HG03354 (cell line): ENCODE measurements at regions not wholly inside any gene's neighbourhood (a gene's known extent, or its start where the extent isn't known, plus 50 kb on each side); places are given as distances from the start of the nearest gene placed in this dataset.

Experiments used
- ATAC-seq: cut with Tn5 transposase; IDR thresholded peaks from one replicate; pipeline ENCODE4 v1.9.1; 2021; ENCODE audit warnings: mild to moderate bottlenecking; ENCODE audit not compliant: unreplicated experiment, poor library complexity, severe bottlenecking

DNA sequence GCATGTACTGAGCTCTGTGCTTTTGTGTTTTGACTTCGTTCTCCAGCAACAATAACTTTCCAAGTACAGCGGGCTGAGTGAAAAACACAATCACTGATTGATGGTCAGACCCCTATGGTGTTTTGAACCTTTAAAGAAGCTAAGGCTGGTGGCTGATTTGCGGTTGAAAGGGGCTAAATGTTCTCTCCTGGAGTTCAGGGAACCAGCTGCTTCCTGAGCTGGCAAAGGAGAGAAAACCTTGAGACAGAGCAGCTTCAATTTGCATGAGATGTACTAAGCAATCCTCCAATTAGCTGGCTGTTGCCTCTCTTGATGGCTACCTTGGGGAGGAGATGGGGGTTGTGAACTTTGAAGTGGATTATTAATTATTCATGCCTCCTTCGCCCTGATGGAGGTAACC lies 546.7 kb upstream of the SEL1L start:
- no peak for ATAC-seq

DNA sequence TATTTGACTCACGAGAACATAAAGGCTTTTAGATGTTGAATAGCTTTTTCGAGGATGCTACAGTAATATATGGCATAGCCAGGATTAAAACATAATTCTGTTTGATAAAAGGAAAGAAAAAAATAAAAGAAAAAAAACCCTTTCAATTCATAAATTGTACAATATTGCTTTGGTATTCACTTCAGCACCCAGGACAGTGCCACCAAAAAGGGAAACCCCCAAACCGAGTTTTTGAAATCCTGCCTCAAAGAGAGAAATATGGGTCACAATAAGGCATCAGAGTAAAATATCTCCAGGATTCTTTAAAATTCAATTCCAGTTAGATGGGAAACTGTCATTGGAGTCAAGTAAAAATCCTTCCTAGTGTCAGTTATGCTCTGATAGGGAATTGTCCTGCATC lies 551.2 kb upstream of the SEL1L start:
- ATAC-seq, result no peak

DNA sequence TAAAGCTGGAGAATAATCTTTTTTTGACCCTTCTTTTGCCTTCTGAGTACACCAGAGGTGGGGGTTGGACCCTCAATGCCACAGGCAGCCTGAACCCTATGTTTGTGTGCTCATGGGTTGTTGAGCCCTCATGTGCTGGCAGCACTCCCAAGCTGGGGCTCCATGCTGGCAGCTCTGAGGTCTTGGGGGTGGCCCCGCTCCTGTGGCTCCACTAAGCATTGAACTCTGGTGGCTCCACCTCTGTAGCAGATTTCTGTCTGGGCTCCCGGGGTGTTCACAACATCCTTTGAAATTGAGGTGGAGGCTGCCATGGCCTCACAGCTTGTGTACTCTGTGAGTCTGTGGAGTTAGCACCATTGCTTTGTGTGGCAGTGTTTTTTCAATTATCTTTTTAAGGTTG lies 557.4 kb upstream of the SEL1L start:
- ATAC-seq, result no peak

DNA sequence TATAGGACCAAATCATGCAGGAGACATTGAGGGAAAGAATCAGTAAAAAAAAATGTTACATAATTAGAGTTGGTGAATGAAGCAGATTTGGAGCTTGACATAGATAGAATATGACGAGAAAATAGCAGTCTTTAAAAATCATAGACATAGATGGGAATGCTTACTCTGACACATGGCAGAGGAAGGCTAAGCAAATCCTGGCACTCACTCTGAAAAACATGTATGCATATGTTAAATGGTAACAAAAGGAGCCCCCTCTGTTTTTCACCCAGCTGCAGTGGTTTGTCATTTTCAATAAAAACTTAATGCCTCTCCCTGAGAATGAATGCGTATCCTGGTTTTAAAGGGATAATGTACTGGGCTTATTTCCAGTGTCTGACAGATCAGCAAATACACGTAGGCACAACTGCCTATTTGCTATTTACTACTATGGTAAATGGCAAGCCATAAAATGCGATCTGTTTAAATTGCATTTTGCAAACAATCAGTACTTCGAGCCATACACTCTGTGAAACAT lies 561.2 kb upstream of the SEL1L start:
- no peak for ATAC-seq

DNA sequence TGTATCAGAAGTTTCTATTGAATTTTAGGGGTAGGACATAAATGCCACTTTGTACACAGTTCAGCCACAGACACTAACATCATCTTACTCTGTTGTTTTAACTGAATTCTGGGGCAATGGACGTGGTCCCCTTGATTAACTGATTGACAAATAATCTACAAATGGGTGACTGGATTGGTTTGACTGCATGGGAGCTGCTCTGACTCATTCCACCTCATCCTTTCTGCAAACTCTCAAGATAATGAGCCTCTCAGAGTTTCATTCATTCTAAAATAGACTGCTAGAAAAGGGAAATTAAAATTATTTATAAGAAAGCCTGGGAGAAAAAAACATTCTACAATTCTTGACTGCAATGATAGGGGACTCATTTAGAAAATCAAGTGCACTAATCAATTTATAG lies 570.4 kb upstream of the SEL1L start:
- ATAC-seq, result no peak

DNA sequence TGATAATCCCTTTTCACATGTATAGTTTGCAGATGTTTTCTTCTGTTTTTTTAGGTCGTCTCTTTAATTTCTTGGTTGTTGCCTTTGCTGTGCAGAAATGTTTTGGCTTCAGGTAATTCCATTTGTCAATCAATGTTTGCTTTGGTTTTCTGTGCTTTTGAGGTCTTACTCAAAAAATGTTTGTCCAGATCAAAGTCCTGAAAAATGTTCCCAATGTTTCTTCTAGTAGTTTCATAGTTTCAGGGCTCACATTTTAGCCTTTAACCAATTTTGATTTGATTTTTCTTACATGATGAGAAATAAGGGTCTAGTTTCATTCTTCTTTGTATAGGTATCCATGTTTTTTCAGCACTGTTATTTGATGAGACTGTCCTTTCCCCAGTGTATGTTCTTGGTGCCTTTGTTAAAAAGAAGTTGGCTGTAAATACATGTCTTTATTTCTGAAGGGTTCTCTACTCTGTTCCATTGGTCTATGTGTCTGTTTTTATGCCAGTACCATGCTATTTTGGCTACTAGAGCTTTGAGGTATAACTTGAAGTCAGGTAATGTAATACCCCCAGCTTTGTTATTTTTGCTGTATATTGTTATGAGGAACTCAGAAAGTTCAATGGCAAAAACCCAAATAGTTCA lies 578.7 kb upstream of the SEL1L start:
- no peak for ATAC-seq

DNA sequence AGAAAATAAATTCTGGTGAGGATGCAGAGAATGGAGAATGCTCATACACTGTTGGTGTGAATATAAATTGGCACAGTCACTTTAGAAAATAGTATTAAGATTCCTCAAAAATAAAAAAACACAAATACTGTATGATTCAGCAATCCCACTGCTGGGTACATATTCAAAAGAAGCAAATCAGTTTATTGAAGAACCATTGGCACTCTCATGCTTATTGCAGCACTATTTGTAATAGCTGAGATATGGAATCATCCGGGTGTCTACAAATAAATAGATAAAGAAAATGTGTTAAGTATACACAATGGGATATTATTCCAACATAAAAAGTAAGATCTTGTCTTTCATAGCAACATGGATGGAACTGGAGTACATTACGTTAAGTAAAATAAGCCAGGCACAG lies 579.4 kb upstream of the SEL1L start:
- no peak for ATAC-seq

DNA sequence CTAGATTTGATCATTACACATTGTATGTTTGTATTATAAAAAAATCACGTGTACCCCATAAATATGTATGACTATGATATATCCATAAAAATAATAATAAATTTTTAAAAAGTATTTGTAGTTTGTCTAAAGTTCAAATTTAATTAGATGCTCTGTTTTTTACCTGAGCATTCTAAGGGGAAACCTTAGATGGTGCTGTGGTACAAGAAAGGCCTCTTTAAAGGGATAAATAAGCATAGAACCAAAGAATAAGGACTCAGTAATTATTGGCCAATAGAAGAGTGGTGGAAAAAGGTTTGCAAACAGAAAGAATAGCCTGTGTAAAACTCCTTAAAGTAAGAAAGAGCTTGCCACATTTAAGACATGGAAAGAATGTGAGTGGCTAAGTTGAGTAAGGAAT lies 580.1 kb upstream of the SEL1L start:
- ATAC-seq, result no peak

DNA sequence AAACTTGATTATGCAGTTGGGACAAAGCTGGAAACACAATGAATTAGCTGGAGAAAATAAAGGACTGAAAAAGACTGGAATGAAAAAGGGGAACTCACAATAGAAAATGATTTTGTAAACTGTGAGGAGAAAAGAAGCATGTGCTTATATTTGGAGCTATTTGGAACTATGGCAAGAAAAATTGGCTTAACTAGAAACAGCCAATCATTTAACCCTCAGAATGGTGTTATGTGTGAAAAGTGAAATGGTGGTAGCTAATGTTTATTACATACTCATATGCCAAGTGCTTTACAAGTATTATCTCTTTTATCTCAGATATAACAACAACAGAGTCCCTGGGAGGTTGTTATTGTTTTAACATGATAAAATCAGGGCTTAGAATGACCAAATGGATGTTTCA lies 583.1 kb upstream of the SEL1L start:
- no peak for ATAC-seq

DNA sequence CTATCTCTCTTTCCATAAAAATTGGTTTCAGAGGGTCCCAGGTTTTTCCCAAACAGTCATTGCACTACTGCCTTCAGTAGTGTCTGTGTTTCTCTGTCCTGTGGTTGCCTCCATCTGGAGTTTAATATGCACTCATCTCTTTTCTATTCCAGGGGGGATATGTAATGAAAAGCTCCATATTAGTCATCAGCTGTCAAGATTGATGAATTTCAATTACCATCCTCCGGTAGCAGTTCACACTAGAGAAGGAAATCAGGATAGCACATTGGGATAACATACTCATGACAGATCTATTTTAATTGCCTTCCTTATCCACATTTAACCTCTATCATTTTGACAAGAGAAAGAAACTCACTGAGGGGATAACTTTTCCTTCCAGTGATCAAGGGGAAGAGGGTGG lies 589.0 kb upstream of the SEL1L start:
- no peak for ATAC-seq

DNA sequence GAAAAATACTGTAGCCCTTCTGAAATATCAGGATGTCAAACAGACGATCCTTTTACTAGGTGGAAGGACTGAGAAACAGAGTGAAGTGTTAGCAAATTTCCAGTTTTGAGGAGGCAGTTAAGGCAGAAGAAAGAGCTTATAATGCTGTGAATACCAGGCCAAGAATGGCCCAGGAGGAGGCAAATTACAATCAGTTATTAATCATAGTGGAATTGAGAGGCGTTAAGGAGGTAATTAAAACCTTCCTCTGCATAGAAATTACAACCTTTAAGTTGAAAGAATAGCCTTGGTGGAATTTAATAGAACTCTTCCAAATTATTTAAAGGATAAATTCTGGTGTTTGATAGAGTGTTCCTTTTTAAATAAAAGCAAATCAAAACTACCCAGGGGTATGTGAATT lies 590.9 kb upstream of the SEL1L start:
- ATAC-seq, result no peak

DNA sequence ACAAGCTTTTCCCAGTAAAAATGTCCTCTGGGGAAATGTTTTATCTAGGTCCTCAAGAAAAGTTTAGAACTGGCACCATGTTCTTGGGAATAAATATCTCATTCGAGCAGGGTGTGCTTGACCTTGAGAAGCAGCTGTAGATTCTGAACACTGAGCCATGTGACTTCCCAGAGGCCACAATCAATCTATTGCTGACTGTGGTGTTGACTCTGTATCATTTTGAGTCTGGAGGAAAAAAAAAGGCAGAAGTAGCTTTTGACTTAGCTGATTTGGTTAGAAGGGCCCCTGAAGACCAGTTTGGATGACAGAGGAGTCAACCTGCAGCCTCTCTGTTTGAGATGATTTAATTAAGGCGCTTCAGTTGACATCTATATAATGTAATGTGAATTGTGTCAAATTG lies 592.4 kb upstream of the SEL1L start:
- ATAC-seq, result no peak

DNA sequence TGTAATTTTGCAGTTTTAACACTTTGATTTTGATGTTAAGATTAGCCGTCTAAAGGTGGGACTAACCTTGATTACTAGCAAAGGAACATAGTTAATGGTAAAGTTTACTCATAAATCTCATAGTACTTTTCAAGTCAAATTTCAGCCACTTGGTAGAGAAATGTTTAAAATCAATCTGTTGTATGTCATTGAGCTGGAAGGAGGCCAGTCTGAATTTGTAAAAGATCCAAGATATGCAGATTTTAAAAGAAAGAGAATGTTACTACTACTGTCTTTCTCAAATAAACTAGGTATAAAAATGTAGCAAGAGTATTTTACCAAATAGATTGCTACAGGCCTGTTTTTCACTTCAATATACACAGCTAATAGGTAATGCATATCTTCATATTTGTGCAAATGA lies 600.8 kb upstream of the SEL1L start:
- no peak for ATAC-seq

DNA sequence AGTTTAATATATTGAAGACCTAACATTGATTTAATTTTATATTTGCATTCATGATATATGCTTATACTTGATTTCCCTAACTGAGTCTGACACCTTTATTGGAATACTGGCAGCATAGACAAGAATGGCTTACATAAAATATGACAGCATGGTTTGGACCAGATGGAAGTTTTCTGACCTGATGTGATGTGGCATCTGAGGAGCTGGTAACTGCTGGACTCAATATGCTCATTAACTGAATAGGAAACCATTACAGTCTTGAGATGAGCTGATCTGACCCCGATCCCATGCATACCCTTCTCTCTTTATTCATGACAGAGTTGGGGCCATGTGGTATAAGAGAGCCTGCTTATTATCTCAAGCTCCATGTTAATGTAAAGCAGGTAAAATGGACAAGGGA lies 604.8 kb upstream of the SEL1L start:
- no peak for ATAC-seq

DNA sequence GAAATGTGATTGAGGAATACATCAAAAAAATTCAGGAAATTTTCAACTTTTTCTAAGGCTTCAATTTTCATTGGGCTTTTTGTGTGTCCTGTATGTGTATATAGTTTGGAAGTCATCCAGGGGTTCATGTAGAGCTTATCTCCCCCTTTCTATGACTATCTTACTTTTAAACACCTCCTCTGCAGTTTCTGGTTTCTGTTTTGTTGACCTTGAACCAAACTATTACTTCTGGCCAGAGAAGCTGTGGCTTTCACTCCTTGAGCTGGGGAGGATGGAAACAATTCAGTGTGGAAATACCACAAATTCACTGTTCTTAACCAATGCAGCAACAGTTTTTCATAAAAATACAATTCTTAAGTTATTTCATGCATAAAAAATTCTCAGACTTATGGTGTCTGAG lies 613.2 kb upstream of the SEL1L start:
- ATAC-seq, result no peak

DNA sequence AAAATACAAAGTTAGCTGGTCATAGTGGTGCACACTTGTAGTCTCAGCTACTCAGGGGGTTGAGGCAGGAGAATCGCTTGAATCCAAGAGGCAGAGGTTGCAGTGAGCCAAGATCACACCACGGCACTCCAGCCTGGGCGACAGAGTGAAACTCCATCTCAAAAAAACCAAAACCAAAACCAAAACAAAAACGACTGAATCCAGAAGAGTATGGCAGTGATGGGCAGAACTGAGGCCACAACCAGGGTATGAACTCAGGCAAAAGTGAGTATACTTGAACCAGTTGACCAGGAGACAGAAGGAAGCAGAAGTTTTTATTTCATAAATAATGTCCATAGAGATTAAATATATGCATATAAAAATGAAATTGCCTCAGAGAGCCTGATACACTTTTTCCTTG lies 620.0 kb upstream of the SEL1L start:
- ATAC-seq, result no peak

DNA sequence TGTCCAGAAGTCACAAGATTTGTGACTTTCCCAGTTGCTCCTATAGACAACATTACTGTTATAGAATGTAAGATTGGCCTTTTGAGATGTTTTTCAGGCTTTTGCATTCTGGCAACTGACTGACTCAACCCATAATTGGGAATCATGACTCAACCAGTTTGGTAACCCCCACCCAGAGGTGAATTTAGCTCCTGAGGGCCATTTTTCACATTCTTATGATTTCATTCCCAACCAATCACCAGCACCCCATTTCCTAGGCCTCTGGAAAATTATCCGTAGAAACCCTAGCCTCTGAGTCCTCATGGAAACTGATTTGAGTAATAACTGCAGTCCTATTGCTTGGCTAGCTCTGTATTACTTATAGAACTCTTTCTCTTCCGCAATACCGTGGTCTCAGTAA lies 626.0 kb upstream of the SEL1L start:
- ATAC-seq, result no peak

DNA sequence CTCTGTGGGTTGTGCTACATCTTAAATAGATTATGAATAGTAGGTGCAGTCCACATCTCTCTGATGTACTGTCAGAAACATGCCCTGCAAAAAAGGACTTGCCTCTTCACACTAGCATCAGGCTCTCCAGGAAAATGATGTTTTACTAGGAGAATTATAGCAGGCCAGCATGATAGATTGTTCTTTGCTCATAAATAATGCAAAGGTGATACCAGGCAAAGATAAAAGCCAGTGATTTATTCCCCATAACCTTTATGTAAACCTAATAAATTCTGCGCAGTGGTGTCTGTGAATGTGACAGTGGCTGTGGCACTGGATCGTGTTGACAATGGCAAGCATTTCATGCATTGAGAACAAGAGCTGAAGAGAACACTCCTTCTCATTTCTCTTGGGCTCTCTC lies 646.5 kb upstream of the SEL1L start:
- no peak for ATAC-seq

DNA sequence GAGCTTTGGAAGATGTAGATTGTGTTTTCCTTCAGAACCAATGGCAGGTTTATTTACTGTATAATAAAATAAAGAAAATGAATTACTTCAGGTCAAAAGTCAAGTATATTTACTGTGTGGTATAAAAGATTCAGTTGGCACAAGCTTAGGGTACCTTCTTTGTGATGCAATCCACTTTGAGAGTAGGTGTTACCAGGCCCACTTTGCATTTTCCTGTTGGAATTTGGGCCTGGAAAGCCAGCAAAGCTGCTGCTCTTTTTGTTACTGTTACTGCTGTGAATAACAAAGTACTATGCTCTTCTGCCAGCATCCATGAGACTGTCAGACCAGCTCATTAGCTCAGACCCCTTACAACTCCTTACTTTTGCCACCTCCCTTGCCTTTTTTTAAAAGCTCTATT lies 649.0 kb upstream of the SEL1L start:
- ATAC-seq, result no peak

DNA sequence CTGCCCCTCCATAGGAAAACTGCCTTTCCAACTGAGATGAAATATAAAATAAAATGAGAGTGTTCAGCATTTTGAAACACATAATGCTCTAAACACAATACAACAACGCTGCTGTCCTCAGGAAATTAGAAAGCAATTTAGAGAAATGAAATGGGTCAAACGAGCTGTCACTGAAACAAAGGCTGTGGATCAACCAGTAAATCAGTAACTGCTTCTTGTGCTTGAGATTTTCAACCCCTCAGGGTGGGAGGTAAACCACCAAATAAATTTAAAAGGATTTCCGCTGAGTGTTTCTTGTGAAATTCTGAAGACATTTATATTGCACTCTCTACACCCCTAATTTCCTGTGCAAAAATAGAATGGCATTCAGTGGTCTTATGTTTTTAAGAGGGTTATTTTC lies 657.1 kb upstream of the SEL1L start:
- ATAC-seq, result no peak

DNA sequence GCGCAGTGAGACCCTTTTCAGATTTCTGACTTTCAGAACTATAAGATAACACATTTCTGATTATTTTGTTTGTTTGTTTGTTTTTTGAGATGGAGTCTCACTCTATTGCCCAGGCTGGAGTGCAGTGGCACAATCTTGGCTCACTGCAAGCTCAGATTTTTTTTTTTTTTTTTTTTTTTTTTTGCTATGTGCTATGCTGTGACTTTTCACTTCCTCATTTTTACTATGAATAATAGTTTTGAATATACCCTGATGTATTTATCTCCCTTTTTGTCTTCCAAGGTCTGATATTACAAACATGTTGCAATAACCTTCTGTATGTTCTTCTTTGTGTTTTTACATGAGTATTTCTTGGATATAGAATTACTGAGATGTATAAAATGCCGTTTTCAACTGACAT lies 658.7 kb upstream of the SEL1L start:
- no peak for ATAC-seq

DNA sequence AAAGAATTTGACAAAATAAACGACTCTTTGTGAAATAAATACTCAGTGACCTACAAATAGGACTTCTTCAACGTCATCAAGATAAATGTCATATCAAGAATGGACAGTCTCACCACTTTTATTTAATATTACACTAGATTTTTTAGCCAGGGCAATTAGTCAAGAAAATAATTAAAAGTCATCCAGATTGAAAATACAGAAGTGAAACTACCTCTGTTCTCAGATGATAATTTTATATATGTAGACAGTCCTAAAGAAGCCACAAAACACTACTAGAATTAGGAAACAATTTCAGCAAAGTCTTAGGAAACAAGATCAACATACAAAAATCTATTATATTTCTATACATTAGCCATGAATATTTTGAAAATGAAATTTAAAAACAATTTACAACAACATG lies 689.6 kb upstream of the SEL1L start:
- no peak for ATAC-seq
